HG02588 (cell line): ENCODE measurements at regions not wholly inside any gene's neighbourhood (a gene's known extent, or its start where the extent isn't known, plus 50 kb on each side); places are given as distances from the start of the nearest gene placed in this dataset.

Experiments used
- ATAC-seq: cut with Tn5 transposase; IDR thresholded peaks from one replicate; pipeline ENCODE4 v1.9.1; 2021; ENCODE audit warnings: mild to moderate bottlenecking, moderate library complexity; ENCODE audit not compliant: unreplicated experiment

- ATAC-seq: no peak
Observed at GRCh38 chr9:32319312-32319929, 65.0 kb upstream of the ACO1 start.

GRCh38 chr9:32322622-32323021 is 61.8 kb upstream of the ACO1 start:
- no peak for ATAC-seq

GRCh38 chr9:32326146-32326545 is 58.3 kb upstream of the ACO1 start:
- no peak for ATAC-seq

- no peak for ATAC-seq
Observed at GRCh38 chr9:32331240-32331639, 53.2 kb upstream of the ACO1 start.

- ATAC-seq: no peak
Observed at GRCh38 chr9:32334112-32334511, 50.3 kb upstream of the ACO1 start.
